ENCODE measurements at regions not wholly inside any gene's neighbourhood (a gene's known extent, or its start where the extent isn't known, plus 50 kb on each side); places are given as distances from the start of the nearest gene placed in this dataset.
"Not testable (repeated sequence)": the region's sequence is repeated elsewhere in the genome, so short reads cannot be mapped to it uniquely, and the experiment has no call there.

DNA sequence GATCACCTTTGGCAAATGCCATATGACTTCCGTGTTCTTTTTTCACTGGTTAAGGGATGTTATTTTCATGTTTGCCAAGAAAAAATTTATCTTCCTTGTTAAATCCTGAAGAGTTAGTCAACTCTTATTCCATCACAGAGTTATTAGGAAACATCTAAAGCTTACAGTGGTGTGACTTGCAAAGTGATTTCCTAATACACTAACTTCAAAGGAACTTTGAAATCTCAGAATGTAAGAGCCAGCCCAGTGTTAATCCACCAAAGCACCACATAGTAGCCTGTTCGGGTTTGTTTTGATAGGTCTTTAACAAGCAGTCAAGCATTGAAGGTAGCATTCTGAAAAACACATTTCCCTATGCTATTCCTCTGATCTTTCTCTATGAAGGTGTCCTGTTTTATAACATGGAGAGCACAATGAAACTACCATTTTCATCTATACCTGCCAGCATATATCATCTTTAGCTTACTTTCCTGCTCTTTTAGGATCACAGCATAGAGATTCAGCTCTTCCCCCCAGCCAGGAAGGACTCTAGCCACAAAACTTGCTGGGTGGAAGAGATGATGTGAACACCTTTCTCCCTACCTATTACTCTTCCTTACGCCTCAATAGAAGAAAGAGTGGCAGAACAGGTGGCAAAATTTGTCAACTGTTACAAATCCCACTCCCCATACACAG lies 82.4 kb upstream of the MAGI3 start:
- no peak for DNase-seq

DNA sequence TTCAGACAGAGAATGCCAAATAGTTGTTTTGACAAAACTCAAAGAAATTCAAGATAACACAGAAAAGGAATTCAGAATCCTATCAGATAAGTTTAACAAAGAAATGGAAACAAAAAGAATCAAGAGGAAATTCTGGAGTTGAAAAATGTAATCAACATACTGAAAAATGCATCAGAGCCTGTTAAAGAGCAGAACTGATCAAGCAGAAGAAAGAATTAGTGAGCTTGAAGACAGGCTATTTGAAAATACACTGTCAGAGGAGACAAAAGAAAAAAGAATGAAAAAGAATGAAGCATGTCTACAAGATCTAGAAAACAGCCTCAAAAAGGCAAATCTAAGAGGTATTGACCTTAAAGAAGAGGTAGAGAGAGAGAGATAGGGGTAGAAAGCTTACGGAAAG lies 77.7 kb upstream of the MAGI3 start:
- DNase-seq = not testable (repeated sequence)

DNA sequence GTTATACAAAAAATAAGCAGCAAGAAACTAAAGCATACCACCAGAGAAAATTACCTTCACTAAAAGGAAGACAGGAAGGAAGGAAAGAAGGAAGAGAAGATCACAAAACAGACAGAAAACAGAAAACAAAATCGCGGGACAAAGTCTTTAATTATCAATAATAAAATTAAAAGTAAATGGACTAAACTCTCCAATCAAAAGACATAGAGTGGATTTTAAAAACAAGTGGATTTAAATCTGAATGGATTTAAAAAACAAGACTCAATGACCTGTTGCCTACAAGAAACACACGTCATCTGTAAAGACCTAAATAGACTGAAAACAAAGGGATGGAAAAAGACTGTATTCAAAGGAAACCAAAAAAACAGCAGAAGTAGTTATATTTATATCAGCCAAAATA lies 75.7 kb upstream of the MAGI3 start:
- no peak for DNase-seq

DNA sequence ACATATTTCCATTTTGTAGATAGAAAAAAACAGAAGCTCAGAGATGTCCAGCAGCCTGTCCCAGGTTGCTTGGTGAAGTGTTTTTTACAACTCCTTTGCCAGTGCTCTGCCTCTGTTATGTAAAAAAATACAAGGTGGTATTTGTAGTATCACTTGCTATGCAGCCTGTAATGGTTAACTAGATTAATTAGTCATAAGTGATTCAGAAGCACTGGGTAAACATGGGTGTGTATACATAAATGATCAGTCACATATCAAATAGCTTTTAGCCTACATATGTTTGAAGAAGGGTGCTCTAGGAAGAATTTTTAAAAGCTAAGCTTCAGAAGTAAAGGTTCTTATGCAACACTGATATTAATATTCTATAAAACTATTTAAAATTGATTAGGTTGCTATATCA lies 70.0 kb upstream of the MAGI3 start:
- no peak for DNase-seq

DNA sequence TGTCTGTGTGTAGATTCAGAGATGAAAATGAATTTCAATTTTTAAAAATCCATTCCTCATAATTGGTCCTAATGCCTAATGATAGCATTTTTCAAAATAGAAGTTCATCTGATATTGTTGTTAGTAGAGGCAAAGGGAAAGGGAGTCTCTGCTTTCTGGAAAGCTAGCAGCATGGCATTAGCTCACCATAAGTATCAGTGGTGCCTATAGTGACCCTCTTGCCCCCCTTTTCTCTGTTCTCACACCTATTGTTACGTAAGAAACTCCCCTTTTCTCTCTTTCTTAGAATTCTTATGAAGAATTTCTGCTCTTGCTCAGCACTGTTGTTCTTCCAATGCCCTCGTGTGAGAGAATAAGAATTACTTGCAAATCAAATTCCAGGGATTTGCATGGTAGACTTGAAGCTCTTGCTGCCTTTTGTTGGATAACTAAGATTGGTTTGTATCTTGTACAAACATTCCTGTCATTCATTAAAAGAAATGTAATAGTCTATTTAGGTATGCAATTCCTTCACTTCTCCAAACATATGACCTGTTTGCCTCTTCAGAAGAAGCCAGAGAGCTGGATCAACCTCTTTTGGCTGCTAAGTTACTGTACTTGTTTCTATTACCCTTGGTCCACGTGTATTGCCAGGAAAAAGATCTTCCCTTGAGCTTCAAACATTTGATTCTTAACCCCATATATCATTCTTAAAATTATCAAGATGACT lies 69.2 kb upstream of the MAGI3 start:
- DNase-seq = no peak

DNA sequence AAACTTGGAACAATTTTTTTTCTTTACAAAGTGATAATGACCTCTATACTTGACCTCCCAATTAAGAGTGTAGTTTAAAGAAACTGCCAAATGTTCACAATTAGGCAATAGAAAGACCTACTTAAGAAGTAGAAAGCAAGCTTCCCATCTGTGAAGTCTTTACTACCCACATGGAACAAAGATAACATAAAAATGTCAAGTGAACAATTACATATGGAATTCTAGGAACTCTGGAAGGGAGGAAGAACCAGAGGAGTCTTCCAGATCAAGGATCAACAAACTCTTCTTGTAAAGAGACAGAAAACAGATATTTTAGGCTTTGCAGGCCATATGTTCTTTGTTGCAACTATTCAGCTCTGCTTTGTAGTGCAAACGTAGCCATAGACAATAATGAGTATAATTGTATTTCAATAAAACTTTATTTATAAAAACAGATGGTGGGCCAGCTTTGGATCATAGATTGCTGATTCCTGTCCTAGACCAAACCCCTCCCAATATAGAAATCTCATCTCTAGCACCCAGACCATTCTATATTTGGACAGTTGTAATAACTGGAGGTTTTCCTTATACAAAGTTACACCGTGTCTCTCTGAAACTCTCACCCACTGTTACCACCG lies 68.4 kb upstream of the MAGI3 start:
- no peak for DNase-seq

DNA sequence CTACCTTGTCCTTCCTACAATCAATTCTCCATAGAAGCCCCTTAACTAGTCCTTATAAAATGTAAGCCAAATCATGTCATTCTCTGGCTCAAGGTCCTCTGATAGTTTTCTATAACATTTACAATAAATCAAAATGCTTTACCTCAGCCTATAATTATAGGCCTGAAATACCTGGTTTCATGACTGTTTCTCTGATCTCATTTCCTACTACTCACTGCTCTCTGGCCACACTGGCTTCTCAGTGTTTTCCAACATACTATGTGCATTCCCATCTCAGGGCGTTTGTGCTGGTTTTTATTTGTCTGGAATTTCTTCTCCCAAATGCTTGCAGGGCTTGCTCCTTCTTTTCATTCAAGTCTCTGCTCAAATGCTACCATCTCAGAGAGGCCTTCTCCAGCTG lies 67.9 kb upstream of the MAGI3 start:
- no peak for DNase-seq

DNA sequence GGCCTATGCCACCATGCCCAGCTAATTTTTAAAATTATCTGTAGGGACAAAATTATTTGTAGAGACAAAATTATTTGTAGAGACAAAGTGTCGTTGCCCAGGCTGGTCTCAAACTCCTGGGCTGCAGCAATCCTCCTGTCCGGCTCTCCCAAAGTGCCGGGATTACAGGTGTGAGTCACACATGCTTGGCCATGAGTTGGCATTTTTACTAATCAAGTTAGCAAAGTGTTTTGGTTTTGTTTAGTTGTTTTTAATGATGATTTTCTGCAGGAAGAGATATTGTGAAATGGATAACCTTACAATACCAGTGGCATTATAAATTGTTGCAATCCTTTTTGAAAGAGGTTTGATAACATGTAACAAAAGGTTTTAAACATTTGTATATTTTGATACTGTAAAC lies 65.3 kb upstream of the MAGI3 start:
- DNase-seq = no peak

DNA sequence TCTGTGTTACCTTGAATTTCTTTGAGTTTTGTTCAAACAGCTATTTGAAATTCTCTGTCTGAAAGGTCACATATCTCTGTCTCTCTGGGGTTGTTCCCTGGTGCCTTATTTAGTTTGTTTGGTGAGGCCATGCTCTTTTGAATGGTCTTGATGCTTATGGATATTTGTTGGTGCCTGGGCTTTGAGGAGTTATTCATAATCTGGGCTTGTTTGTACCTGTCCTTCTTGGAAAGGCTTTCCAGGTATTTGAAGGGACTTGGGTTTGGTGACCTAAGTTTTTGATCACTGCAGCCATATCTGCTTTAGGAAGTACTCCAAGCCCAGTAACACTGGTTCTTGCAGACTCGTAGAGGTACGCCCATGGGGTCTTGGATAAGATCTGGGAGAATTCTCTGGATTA lies 63.3 kb upstream of the MAGI3 start:
- no peak for DNase-seq

DNA sequence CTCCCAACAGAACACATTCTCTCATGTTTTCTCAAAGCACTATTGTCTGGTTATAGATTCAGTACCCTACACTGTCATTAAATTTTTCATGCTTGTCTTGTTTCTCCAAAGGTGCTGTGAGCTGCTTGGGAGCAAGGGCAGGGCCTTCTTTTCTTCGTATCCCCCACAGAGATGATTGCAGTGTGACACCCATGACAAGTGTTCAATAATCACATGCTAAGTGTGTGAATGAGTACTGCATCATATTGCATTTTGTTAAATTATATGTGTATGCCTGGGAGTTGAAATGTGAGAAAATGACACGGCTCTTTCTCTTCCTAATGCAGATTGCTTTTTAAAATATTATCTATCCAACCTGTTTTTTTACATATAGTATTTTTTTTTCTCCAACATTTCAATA lies 57.3 kb upstream of the MAGI3 start:
- DNase-seq = peak; percentile 55

DNA sequence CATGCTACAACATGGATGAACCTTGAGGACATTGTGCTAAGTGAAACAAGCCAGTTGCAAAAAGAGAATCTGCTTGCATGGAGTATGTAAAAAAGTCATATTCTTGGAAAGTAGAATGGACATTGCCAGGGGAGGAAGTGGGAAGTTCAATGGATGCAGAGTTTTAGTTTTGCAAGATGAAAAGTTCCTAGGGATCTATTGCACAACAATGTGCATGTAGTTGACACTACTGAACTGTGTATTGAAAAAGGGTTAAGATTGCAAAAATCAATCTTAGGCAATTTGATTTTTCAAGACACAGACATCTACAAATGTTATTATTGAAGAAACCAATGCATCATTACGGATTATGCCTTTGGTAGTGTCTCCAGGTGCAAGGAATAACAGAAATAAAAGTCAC lies 50.3 kb upstream of the MAGI3 start:
- no peak for DNase-seq
